Right lobe of liver (tissue), 4 donors: ENCODE measurements at regions not wholly inside any gene's neighbourhood (a gene's known extent, or its start where the extent isn't known, plus 50 kb on each side); places are given as distances from the start of the nearest gene placed in this dataset.

Source experiments
- POLR2A ChIP-seq: fragments of 450-650 bp; IDR thresholded peaks from one replicate; pipeline ENCODE4 v1.6.1; 2017; ENCODE audit warnings: antibody characterized with exemption, mild to moderate bottlenecking
- TF ChIP-seq, protein P1 (sequence below), 4 donors: fragments of 200-600 bp in 3 of 4; fragments of 450-650 bp in 1 of 4; IDR thresholded peaks; one replicate each; pipeline versions ENCODE4 v1.5.1 to v1.8.0; 2016 to 2022; ENCODE audit warnings: antibody characterized with exemption in 4 of 4, mild to moderate bottlenecking in 2 of 4
- donor health status: DM: no; HTN: no; CAD: no.
- donor health status: DM: no; HTN: no; CAD: no.
- donor health status: DM: no; HTN: yes; CAD: no.

DNA sequence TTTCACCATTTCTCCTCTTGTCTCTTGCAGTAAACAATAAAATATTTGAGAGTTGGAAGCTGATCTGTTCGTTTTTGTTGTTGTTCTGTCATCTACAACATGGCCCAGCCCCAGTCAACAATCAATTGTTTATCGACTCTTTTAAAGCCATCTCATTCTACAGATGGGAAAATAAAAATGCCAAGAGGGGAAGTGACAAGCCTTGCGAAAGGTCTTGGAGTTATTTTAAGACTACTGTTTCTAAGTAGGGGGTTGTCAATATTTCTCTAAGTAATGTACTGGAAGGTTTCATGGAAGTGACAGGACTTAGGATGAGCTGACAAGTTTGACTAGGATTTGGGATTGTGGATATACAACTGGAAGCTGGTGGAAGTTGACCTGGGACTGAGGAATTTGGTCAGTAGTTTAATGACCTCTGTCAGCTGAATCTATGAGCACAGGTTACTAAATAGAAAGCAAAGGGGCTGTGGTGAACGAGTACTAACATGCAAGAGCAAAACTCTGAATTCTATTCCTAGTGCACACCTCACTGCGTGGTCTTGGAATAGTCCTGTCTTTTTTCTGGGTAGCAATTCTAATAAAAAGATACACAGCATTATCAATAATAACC is 57.5 kb upstream of the ADRB2 start:
- TF ChIP-seq, protein P1, sequence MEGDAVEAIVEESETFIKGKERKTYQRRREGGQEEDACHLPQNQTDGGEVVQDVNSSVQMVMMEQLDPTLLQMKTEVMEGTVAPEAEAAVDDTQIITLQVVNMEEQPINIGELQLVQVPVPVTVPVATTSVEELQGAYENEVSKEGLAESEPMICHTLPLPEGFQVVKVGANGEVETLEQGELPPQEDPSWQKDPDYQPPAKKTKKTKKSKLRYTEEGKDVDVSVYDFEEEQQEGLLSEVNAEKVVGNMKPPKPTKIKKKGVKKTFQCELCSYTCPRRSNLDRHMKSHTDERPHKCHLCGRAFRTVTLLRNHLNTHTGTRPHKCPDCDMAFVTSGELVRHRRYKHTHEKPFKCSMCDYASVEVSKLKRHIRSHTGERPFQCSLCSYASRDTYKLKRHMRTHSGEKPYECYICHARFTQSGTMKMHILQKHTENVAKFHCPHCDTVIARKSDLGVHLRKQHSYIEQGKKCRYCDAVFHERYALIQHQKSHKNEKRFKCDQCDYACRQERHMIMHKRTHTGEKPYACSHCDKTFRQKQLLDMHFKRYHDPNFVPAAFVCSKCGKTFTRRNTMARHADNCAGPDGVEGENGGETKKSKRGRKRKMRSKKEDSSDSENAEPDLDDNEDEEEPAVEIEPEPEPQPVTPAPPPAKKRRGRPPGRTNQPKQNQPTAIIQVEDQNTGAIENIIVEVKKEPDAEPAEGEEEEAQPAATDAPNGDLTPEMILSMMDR (IDR thresholded peaks at IDR 0.05): no peak
- TF ChIP-seq POLR2A: no peak
